IPS DF 4.7 (cell line): ENCODE measurements at regions not wholly inside any gene's neighbourhood (a gene's known extent, or its start where the extent isn't known, plus 50 kb on each side); places are given as distances from the start of the nearest gene placed in this dataset.

Experiments used
- DNase-seq: peaks from one replicate; pipeline ENCODE4 v3.0.0-alpha.2; 2013; ENCODE audit warnings: low spot score; ENCODE audit errors: extremely low read depth

DNA sequence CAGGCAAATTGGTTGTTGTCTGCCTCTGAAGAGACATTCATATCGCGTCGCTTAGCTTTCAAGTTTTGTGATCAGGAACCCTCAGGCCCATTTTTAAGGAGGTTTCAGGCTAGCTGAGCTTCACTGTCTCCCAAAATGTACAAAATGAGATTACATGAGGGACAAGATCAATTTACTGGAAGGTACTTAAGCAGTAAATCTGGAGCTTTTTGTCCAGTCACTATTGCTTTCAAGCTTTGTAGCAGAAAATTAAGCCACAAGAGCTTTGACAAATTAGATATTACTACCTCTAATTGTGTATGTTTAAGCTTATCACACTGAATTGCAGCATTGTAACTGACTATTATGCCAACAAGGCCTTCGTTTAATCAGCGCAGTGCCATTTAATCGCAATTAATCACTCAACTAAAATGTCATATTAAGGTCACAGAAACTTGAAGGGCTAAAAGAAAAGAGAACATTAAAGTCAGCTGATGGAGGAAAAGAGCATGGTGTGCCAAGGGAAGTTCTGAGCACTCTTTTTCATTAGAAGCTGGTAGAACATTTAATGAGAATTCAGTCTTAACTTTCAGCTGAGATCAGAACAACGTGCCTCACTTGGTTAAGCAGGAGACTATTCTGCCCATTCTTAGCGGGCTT is 353.0 kb downstream of the FBXO8 start:
- no peak for DNase-seq

- DNase-seq = no peak
Measured at GRCh38 chr4:173929921-173930320, 353.5 kb downstream of the FBXO8 start.

GRCh38 chr4:173924561-173924960 is 358.9 kb downstream of the FBXO8 start:
- DNase-seq = no peak

DNA sequence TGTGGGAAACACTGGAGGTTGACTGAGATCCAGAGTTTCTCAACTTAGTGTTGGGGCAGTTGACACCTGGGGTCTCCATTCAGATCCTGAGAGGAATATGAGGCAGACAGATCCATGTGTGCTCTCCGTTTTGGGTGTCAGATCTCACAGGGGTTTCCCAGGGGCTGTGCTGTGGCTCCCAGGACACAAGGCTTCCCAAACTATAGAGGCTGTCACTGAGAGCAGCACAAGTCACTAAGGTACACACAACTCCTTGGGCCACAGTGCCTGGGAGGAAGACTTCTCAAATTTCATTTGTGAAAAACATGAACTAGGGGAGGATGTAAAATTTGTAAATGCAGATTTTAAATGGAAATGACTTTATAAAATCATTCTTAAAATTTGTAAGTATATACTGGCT is 363.6 kb downstream of the FBXO8 start:
- no peak for DNase-seq

GRCh38 chr4:173919196-173919595 is 364.3 kb downstream of the FBXO8 start:
- DNase-seq = no peak

DNA sequence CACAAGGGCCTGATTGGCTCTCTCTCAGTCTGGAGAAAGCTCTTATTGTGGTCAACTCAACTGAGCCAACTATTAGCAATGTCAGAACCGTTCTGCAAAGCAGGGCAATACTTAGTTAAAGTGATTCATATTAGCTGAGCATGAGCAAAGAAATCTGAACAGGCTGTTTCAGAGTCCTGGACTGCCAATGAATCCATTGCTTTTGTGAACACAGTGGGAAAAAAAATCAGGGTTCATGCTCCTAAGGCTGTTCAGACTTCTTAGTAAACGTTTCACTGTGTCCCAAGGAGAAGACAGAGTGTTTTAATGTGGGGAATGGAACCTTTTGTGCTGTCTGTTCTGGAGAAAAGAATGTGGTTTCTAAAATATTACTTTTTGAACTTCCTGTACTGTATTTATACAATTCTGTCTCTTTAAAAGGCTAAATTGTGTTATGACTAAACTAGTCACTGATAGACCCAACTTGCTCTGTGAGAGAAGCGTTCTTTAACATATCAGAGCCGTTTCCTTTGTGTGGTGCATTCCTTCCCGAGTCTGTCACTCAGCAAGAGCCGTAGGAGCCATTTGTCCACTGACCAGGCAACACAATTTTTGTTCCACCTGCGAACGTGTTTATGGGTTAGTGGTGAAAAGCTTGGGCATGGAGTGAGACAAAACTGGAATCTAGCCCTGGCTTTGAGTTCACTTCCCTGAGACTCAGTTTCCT is 366.1 kb downstream of the FBXO8 start:
- DNase-seq = no peak

DNA sequence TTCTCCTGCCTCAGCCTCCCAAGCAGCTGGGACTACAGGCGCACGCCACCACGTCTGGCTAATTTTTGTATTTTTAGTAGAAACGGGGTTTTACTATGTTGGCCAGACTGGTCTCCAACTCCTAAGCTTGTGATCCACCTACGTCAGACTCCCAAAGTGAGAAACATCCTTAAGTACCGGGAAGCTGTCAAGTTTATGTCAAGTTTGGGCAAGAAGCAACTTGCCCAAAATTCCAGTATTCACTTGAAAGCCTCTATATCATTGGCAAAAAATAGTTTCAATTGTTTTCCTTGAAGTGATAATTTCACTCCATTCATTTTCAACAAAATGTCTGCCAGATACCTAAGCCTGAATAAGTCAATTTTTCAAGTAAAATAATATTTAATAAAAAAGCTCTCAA is 370.0 kb downstream of the FBXO8 start:
- no peak for DNase-seq

GRCh38 chr4:173912384-173912783 is 371.1 kb downstream of the FBXO8 start:
- DNase-seq = no peak

- no peak for DNase-seq
Measured at GRCh38 chr4:173910891-173911290, 372.6 kb downstream of the FBXO8 start.

DNA sequence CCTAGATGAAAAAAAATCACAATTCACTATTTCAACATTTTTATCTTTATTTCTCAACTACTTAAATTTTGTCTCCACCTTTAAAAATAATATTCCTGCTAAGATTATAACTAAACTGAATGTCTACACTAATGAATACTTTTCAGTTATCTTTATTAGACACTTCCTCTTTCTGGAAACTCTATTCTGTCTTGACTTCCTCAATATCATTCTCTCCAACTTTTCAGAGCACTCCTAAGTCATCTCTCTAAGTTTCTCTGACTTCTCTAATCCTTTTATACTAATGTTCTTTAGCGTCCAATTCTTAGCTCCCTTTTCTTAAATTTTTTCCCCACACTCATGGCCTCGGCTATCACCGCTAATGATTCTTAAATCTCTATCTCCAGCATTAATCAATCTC is 374.2 kb downstream of the FBXO8 start:
- no peak for DNase-seq

GRCh38 chr4:173899813-173900212 is 369.8 kb upstream of the HAND2 start:
- no peak for DNase-seq

DNA sequence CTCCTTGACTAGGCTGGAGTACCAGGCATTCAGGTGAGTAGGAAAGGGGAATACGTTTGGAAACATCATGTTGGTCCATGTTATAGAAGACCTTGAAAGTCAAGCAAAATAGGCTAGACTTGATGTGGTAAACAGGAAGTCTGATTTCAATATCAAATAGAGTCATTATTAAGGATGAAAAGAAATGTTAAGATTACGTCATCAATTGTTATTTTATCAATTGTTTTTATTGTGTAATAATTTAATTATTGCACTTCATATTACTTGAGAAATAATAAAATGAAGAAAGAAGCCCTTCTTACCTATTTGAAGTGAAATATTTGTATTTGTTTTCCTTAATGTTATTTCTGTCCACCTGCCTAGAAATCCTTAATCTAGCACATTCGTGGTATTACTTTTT is 361.0 kb upstream of the HAND2 start:
- DNase-seq = no peak

DNA sequence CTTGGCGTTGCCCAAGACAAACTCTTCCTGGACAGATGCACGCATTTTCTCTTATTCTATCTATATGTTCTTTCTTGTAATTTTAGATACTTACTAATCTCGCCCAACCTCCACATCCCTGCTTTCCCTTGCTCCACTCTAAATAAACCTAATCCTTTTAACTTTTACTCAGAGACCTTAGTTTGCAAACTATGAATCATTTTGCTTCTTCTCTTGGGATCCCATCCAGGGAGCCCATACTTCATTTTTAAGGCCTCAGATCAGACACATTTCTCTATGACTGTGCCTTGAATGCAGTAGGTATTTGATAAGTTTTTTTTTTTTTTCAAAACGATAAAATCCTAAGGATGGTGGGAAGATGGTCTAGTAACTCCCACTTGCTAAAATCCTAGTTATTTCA is 353.8 kb upstream of the HAND2 start:
- no peak for DNase-seq

- DNase-seq = no peak
Measured at GRCh38 chr4:173880897-173881296, 350.9 kb upstream of the HAND2 start.

- DNase-seq = no peak
Measured at GRCh38 chr4:173879509-173879908, 349.5 kb upstream of the HAND2 start.

DNA sequence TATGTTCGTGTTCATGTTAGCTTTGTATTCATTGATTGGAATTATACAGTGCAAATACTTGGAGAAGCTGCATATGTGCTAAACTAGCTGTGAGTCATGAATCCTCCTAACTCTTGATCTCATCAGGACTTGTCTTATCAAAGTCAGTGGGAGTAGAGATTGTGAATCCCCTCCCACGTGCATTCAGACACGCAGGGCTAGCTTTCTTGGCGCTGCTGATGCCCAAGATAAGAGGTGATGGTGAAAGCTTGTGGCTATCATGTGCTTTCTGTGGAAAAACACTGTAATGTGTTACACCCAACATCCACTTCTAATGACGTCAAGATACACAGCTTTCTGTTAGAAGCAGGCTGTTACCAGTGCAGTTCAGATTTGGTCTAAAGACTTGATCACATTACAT is 348.7 kb upstream of the HAND2 start:
- DNase-seq = no peak

GRCh38 chr4:173871643-173872042 is 341.6 kb upstream of the HAND2 start:
- DNase-seq = no peak

GRCh38 chr4:173866322-173867026 is 336.4 kb upstream of the HAND2 start:
- DNase-seq = no peak

GRCh38 chr4:173862754-173863153 is 332.7 kb upstream of the HAND2 start:
- DNase-seq = no peak

DNA sequence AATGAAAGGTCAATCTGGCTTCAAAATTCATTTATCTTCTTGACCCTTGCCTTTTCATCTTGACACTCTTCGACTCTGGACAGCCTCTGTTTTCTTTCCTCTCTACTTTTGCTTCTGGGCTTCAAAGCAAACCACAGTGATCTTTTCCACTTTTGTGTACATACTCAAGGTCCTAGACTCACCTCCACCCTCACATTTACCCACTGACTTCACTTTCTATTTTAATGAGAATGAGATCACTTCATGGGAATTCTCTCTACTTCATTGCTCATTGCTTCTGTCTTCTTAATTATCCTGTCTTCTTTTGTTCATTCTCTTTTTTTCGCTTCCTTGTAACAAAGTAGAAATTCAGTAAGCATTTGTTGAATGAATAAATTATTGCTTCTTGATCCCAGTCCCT is 330.1 kb upstream of the HAND2 start:
- DNase-seq = no peak

GRCh38 chr4:173859091-173859713 is 329.2 kb upstream of the HAND2 start:
- DNase-seq = no peak

- no peak for DNase-seq
Measured at GRCh38 chr4:173858471-173858870, 328.4 kb upstream of the HAND2 start.
